ENCODE measurements at regions not wholly inside any gene's neighbourhood (a gene's known extent, or its start where the extent isn't known, plus 50 kb on each side); places are given as distances from the start of the nearest gene placed in this dataset.

- no peak for DNase-seq
These were observed 93.2 kb downstream of the PTCSC3 start for GRCh38 chr14:36083317-36083716.

DNA sequence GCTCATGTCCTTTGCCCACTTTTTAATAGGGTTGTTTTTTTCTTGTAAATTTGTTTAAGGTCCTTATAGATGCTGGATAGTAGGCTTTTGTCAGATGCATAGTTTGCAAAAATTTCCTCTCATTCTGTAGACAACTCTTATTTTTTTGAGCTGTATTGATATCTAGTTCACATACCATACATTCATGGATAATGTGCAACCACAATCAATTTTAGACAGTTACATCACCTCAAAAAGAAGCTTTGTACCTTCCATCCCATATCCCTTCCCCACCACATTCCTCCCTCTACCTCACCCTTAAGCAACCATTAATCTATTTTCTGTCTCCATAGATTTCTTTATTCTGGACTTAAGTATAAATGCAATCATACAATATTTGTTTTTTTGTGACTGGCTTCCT, 98.4 kb downstream of the PTCSC3 start:
- no peak for DNase-seq

GRCh38 chr14:36076197-36076596, 100.3 kb downstream of the PTCSC3 start:
- no peak for DNase-seq

DNA sequence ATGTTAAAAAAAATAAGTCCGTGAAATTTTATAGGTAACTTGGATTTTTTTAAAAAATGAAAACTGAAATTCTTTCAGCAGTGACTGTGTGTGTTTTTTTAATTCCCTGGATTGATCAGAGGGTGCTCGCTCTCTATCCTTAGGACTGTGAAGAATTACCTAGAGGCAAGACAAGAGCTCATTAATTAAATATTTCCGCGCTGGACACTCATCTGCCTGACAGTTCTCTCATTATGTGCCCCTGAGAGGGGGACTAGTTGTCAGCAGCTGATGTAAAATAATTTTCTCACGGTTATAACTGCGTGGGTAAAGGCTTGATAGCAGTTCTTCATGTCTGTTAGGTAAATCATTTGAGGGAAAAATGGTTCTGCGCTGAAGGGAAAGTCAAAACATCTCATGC, 101.3 kb downstream of the PTCSC3 start:
- no peak for DNase-seq

- no peak for DNase-seq
These were observed 105.8 kb downstream of the PTCSC3 start for GRCh38 chr14:36070720-36071043.

GRCh38 chr14:36070031-36070719, 106.3 kb downstream of the PTCSC3 start:
- DNase-seq = peak; percentile 76

DNA sequence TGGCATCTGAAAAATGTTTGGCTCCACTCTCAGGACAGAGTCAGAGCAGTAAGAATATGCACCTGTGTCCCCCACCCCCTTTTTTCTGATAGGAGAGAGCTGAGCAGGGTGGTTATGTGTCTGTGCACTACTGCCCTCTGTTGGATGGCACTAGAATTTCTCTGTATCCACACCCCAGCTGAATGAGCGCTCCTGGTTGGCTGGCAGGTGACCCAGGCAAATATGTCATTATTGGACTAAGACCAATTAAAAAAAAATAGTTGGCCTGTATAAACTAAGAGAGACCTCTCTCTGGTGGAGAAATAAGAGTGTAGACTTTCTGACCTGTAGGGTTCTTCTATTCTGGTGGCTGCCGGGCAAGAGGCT, 107.0 kb downstream of the PTCSC3 start:
- DNase-seq = peak; percentile 61

DNA sequence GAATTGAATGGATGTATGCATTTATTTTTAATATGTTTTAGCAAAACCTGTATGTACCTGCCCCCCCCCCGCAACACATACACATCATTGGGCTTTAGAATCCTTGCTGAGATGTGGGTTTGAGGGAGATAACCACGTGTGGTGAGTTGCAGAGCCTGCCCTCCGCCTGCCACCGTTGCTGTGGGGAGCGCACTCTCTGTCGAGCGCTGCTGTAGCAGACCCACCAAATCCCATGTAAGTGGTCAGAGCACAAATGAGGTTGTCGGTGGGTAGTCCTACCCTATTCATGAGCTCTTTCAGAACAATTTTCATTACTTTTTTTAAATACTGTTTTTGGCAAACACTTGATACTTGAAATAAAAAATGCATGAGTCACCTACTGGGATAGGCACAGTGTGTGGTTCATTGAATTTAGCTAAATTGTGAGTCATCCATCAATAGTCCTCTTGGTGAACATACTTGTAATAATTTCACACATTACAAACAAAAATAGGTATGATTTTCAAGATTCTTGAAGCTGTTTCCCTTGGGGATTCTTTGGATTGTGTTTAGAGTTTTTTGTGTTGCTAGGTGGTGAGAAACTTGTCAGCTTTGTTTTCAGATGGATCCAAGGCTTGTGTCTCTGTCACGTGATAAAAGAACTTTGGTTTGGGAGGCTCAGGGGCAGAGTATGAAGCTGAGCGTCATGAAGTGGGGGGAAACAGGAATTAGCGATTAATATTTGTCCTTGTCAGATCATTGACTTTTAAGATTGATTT, 107.6 kb downstream of the PTCSC3 start:
- no peak for DNase-seq

GRCh38 chr14:36067428-36068187, 108.9 kb downstream of the PTCSC3 start:
- DNase-seq = peak; percentile 67

DNA sequence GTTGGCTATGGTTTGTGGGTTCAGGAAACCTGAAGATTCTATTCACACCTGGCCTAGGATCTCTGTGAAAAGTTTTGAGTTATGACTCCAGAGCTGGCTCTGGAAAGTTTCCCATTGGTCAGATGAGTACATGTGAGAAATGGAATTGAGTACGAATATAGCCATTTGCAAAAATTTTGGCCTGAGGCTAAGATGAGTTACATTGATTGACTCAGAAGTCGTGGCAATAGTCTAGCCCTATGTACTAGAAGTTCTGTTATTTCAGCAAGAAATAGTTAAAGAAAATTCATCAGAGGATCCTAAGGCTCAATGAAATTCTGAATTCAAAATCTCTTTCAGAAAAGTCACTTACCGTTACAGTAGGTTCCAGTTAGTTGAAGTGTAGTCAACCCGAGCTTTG, 109.9 kb downstream of the PTCSC3 start:
- no peak for DNase-seq

GRCh38 chr14:36065831-36066230, 110.7 kb downstream of the PTCSC3 start:
- DNase-seq = no peak

DNA sequence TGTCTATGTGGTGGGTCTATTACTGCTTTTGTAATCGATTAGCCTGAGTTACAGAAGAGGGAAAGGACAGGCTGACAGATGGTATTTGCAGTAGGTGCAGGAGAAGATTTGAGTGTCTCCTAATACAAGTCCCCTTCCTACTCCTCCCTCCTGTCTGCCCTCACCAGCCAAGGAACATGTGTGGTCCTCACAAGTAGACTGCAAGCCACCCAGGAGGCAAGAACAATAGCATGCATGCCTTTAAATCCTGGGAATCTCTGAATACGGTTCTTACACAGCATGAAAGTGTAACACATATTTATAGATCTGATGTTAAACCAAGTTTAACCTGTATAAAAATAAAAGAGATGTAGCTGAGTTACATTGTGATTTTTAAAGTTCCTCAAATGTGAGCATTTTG, 117.0 kb downstream of the PTCSC3 start:
- DNase-seq = no peak

DNA sequence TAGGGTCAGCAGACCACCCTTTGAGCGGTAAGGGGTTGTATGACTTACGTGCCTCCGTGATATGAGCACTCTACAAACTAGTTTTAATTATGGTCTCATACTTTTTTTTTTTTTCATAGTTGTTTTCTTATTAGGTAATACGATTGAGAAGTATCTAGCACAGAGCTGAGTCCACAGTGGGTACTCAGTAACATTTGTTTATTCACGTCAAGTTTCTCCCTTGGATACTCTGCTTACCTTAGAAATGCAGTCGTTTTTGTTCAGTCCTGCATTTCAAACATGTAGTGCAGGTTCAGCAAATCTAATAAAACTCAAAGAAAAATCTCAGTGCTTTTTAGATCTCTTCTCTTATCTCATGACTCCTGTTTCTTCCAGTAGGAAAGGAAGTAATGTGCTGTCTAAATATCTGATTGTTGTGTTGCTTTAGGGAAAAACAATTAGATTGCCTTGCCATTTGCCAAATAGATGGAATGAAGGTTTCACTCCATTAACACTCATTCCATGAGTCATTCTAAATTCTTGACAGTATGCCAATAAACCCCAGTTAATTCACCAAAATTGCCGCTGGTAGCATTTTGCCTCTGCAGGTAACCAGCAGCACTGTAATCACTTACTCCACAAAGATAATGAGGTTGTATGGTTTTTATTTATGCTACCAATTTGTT, 118.9 kb downstream of the PTCSC3 start:
- no peak for DNase-seq

DNA sequence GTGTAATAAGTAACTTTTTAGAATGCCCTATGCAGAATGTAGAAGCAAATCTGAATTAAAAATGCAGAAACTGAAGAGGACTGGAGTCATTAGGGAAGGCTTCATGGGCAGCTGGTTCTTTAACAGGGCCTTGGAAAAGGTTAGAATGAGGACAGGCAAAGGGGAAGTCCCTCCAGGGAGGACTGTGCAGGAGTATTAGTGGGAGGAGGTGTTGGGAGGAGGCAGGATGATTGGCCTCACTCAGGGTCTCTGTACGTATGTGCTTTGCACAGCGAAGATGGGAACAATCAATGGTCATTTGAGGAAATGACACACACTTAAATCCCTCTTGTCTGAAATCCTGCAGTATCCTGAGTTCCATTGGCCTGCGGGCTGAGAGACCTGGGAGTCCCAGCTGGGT, 119.7 kb downstream of the PTCSC3 start:
- no peak for DNase-seq

DNA sequence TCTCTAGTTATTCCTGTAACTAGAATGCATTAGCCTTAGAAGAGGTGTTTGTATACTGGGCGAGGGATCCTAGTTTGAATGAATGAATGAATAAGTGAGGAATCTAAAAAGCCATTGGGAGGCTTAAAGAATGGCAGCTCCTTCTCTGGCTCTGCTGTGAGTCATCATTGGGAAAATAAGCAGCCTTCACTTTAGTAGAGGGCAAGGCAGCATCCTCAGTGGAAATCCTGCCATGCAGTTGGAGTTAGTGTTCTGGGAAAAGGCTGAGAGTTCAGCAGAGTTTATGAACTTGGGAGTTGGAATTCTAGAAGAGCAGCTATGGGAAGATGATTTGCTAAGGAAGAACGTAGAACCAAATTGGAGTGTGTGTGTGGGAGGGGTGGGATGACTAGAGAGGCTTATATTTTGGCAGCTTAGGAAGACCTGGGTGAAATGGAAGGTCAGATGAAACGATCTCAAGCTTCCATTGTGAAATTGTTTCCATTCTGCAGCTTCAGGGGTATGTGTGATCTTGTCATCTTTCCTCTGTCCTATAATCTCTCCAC, 120.8 kb downstream of the PTCSC3 start:
- DNase-seq = no peak

- no peak for DNase-seq
These were observed 121.5 kb downstream of the PTCSC3 start for GRCh38 chr14:36055052-36055378.

- DNase-seq = no peak
These were observed 122.0 kb downstream of the PTCSC3 start for GRCh38 chr14:36054353-36055051.

DNA sequence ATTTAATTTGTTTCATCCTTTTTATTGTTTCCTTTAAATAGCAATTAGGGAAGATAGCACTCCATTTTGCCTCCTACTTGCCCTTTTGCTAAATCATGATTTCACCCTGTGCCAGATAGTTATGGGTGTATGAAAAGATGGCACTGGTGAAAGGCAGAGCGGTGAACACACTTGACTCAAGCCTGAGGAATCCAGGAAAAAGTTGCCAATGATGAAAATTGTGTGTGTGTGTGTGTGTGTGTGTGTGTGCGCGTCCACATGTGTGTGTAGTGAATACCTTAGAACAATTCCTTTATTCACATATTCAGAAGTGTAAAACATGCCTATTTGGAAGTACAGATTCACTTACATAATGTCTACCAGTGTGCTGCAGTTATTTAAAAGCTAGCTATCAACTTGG, 123.8 kb downstream of the PTCSC3 start:
- DNase-seq = no peak

DNA sequence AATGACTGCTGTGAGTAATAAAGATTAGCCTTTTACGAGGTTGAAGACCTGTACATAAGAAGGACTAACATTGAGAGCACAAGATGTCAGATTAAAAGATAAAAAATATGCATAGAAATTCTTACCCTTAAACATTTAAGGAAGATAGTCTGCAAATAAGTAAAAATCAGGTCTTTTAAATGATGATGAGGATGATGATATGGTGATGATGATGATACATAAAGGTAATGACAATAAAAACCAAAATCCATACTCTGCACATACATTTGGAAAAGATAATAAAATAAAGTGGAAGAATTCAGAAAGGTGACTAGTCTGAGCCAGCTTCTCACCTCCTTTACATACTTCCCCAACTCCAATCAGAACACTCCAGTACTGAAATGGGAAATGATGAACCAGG, 124.5 kb downstream of the PTCSC3 start:
- no peak for DNase-seq

- DNase-seq = no peak
These were observed 127.9 kb downstream of the PTCSC3 start for GRCh38 chr14:36048667-36049066.

- DNase-seq = no peak
These were observed 128.6 kb downstream of the PTCSC3 start for GRCh38 chr14:36047912-36048311.

DNA sequence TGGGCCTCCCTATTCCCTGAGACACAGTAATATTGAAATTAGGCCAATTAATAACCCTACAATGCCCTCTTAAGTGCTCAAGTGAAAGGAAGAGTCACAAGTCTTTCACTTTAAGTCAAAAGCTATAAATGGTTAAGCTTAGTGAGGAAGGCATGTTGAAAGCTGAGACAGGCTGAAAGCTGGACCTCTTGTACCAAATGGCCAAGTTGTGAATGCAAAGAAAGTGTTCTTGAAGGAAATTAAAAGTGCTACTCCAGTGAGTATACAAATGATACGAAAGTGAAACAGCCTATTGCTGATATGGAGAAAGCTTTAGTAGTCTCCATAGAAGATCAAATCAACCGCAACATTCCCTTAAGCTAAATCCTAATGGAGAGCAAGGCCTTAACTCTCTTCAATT, 140.8 kb downstream of the PTCSC3 start:
- DNase-seq = no peak

DNA sequence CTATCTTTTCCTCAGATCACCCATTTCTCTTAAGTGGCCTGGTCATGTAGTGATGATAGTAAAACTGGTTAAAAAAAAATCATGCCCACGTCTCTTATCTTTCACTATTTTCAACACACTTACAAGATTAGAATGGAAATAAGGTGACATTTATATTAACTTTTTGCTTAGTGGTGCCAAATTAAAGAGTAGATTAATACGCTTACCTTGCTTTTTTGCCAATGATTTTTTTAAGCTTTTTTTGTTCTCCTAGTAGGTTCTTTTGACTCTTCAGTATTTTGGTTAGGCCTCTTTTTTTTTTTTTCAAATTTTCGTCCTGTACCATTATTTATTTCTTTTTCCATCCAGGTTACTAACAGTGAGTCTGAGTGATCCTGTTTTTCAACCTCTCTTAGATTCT, 147.9 kb downstream of the PTCSC3 start:
- no peak for DNase-seq

Measured in NCI-H1092 (cell line).